Tibial nerve (tissue), 4 donors: ENCODE measurements at regions not wholly inside any gene's neighbourhood (a gene's known extent, or its start where the extent isn't known, plus 50 kb on each side); places are given as distances from the start of the nearest gene placed in this dataset.

ENCODE experiments used
- DNase-seq, 2 donors: peaks; one replicate each; pipeline ENCODE4 v3.0.0-alpha.2; 2019; ENCODE audit warnings: low spot score in 2 of 2
- H3K27ac ChIP-seq, 4 donors: fragments of 200-600 bp; sonication (generic) in 3 of 4; one replicate each; pipeline ENCODE4 v1.5.1; 2017 to 2019; ENCODE audit warnings: mild to moderate bottlenecking in 1 of 4
- H3K27me3 ChIP-seq, 2 donors: fragments of 200-600 bp; sonication (generic) in 1 of 2; one replicate each; pipeline versions ENCODE4 v1.5.1 to v1.6.0; 2017 to 2019
- H3K36me3 ChIP-seq, 3 donors: fragments of 200-600 bp; sonication (generic); one replicate each; pipeline ENCODE4 v1.5.1; 2018 to 2019
- H3K4me1 ChIP-seq, 4 donors: fragments of 200-600 bp; sonication (generic) in 3 of 4; one replicate each; pipeline ENCODE4 v1.5.1; 2017 to 2019
- H3K4me3 ChIP-seq, 4 donors: fragments of 200-600 bp; sonication (generic) in 3 of 4; one replicate each; pipeline ENCODE4 v1.5.1; 2017 to 2019; ENCODE audit warnings: mild to moderate bottlenecking in 1 of 4, moderate library complexity in 1 of 4
- H3K9me3 ChIP-seq, 4 donors: fragments of 200-600 bp; sonication (generic) in 3 of 4; one replicate each; pipeline ENCODE4 v1.5.1; 2017 to 2019
- EP300 ChIP-seq, 2 donors: sonication (generic); formaldehyde crosslinking; IDR thresholded peaks; one replicate each; pipeline ENCODE4 v1.6.1; 2017; ENCODE audit warnings: antibody characterized with exemption in 2 of 2, mild to moderate bottlenecking in 1 of 2
- POLR2A ChIP-seq, 2 donors: fragments of 450-650 bp; IDR thresholded peaks; one replicate each; pipeline ENCODE4 v1.6.1; 2017; ENCODE audit warnings: antibody characterized with exemption in 2 of 2, mild to moderate bottlenecking in 2 of 2, moderate library complexity in 2 of 2
- WGBS, 2 donors: methylation state at CpG; one replicate each; pipeline ENCODE4 v1.1.5; 2018; 5-methylcytosine and 5-hydroxymethylcytosine counted together
- TF ChIP-seq, protein P1 (sequence below), 5 experiments: fragments of 200-600 bp in 3 of 5; fragments of 450-650 bp in 2 of 5; sonication (generic) in 3 of 5; IDR thresholded peaks; one replicate each; pipeline ENCODE4 v1.5.1; 2016 to 2019; ENCODE audit warnings: antibody characterized with exemption in 5 of 5, mild to moderate bottlenecking in 3 of 5, moderate library complexity in 2 of 5

GRCh38 chr5:4250254-4250653 lies 654.6 kb downstream of the IRX1 start:
- TF ChIP-seq, protein P1, sequence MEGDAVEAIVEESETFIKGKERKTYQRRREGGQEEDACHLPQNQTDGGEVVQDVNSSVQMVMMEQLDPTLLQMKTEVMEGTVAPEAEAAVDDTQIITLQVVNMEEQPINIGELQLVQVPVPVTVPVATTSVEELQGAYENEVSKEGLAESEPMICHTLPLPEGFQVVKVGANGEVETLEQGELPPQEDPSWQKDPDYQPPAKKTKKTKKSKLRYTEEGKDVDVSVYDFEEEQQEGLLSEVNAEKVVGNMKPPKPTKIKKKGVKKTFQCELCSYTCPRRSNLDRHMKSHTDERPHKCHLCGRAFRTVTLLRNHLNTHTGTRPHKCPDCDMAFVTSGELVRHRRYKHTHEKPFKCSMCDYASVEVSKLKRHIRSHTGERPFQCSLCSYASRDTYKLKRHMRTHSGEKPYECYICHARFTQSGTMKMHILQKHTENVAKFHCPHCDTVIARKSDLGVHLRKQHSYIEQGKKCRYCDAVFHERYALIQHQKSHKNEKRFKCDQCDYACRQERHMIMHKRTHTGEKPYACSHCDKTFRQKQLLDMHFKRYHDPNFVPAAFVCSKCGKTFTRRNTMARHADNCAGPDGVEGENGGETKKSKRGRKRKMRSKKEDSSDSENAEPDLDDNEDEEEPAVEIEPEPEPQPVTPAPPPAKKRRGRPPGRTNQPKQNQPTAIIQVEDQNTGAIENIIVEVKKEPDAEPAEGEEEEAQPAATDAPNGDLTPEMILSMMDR (IDR thresholded peaks at IDR 0.05) = no peak
- no peak for TF ChIP-seq EP300 (IDR thresholded peaks at IDR 0.05)
- no peak for TF ChIP-seq POLR2A (IDR thresholded peaks at IDR 0.05)
- WGBS, 2 donors = 90 to 97% methylated on average over 4 of the region's 4 CpGs

GRCh38 chr5:4252385-4252784 lies 656.8 kb downstream of the IRX1 start:
- no peak for DNase-seq
- TF ChIP-seq, protein P1 (IDR thresholded peaks at IDR 0.05) = no peak
- Histone ChIP-seq H3K27ac (no peak overlapping the region), H3K36me3 (no peaks in the 10 kb centered on the region), H3K27me3 (no peaks in the 10 kb centered on the region), H3K9me3 (no peaks in the 10 kb centered on the region), H3K4me1 (no peaks in the 10 kb centered on the region), H3K4me3 (no peak overlapping the region)
- WGBS, 2 donors = 75 to 77% methylated on average over 4 of the region's 4 CpGs

More at GRCh38 chr5:4250254-4250653, 654.6 kb downstream of the IRX1 start:
- Histone ChIP-seq H3K4me1 (no peaks in the 10 kb centered on the region), H3K27ac (no peak overlapping the region), H3K4me3 (no peak overlapping the region), H3K27me3 (no peaks in the 10 kb centered on the region), H3K9me3 (no peaks in the 10 kb centered on the region), H3K36me3 (no peaks in the 10 kb centered on the region)
- no peak for DNase-seq

GRCh38 chr5:4254736-4255135 lies 659.1 kb downstream of the IRX1 start:
- H3K27me3 ChIP-seq = no peaks in the 10 kb centered on the region
- H3K9me3 ChIP-seq = no peaks in the 10 kb centered on the region
- no peak overlapping the region for H3K4me3 ChIP-seq
- H3K27ac ChIP-seq = no peak overlapping the region
- DNase-seq = no peak
- no peaks in the 10 kb centered on the region for H3K4me1 ChIP-seq
- no peak for TF ChIP-seq EP300 (IDR thresholded peaks at IDR 0.05)
- TF ChIP-seq POLR2A (IDR thresholded peaks at IDR 0.05) = no peak
- TF ChIP-seq, protein P1 (IDR thresholded peaks at IDR 0.05) = no peak
- no peaks in the 10 kb centered on the region for H3K36me3 ChIP-seq
- 88 to 91% methylated on average over 6 of the region's 6 CpGs for WGBS, 2 donors

- H3K27me3 ChIP-seq = no peaks in the 10 kb centered on the region
- TF ChIP-seq EP300 (IDR thresholded peaks at IDR 0.05) (no peak), POLR2A (IDR thresholded peaks at IDR 0.05) (no peak)
- TF ChIP-seq, protein P1 (IDR thresholded peaks at IDR 0.05) = no peak
- no peaks in the 10 kb centered on the region for H3K36me3 ChIP-seq
- H3K27ac ChIP-seq = no peak overlapping the region
- H3K4me3 ChIP-seq = no peak overlapping the region
- no peak for DNase-seq
- WGBS, 2 donors = 91 to 96% methylated on average over 4 of the region's 4 CpGs
- no peaks in the 10 kb centered on the region for H3K4me1 ChIP-seq
- no peaks in the 10 kb centered on the region for H3K9me3 ChIP-seq
Measured at GRCh38 chr5:4255441-4255840, 659.8 kb downstream of the IRX1 start.

DNA sequence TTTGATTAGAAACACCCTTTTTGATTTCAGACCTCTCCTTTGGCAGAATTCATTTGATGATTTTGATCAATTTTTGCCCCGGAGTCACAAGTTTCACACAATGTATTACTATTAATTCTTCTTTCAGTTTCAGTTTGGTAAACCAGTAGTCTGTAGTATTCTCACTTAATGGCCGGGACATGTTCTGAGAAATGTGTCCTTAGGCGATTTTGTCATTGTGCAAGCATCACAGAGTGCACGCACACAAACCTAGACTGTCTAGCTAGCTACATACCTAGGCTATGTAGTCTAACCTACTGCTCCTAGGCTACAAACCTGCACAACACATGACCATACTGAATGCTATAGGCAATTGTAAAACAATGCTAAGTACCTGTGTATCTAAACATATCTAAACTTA lies 662.5 kb downstream of the IRX1 start:
- no peaks in the 10 kb centered on the region for H3K27me3 ChIP-seq
- no peak for DNase-seq
- no peaks in the 10 kb centered on the region for H3K4me1 ChIP-seq
- no peak for TF ChIP-seq POLR2A (IDR thresholded peaks at IDR 0.05)
- TF ChIP-seq, protein P1 (IDR thresholded peaks at IDR 0.05) = no peak
- no peak for TF ChIP-seq EP300 (IDR thresholded peaks at IDR 0.05)
- H3K9me3 ChIP-seq = no peaks in the 10 kb centered on the region
- H3K27ac ChIP-seq = no peak overlapping the region
- no peak overlapping the region for H3K4me3 ChIP-seq
- WGBS, 2 donors = 86 to 92% methylated on average over 4 of the region's 4 CpGs
- H3K36me3 ChIP-seq = no peaks in the 10 kb centered on the region
